ENCODE measurements at regions not wholly inside any gene's neighbourhood (a gene's known extent, or its start where the extent isn't known, plus 50 kb on each side); places are given as distances from the start of the nearest gene placed in this dataset.

- TF ChIP-seq CTCF (IDR thresholded peaks at IDR 0.05; ENCODE audit: borderline replicate concordance, extremely low read depth, low read length, poor library complexity, severe bottlenecking), result no peak
- TF ChIP-seq EZH2 (IDR thresholded peaks at IDR 0.05; ENCODE audit: borderline replicate concordance, low read depth, low read length, severe bottlenecking), result no peak
These were observed 50.3 kb upstream of the SLC6A6 start for GRCh38 chr3:14352002-14352627.

All from DND-41 (cell line).